HEK293T (cell line): ENCODE measurements at regions not wholly inside any gene's neighbourhood (a gene's known extent, or its start where the extent isn't known, plus 50 kb on each side); places are given as distances from the start of the nearest gene placed in this dataset.

Experiments used
- CTCF ChIA-PET: fragments of 350-600 bp; formaldehyde crosslinking; extraction: SDS; loops from one replicate; lab custom pipeline; 2021; ENCODE audit warnings: antibody characterized with exemption, inconsistent platforms; lab: Yijun Ruan, JAX
- POLR2A ChIA-PET: fragments of 350-600 bp; formaldehyde crosslinking; extraction: SDS; loops from one replicate; lab custom pipeline; 2020; ENCODE audit warnings: antibody characterized with exemption, inconsistent platforms; lab: Yijun Ruan, JAX
- DNase-seq: peaks from one replicate; pipeline ENCODE4 v3.0.0; 2012; ENCODE audit warnings: mixed read lengths; ENCODE audit errors: extremely low spot score
- ARNT ChIP-seq: fragments of 450-650 bp; IDR thresholded peaks from 2 replicates; pipeline ENCODE4 v1.6.1; 2017; ENCODE audit warnings: mild to moderate bottlenecking
- BHLHE40 ChIP-seq: fragments of 450-650 bp; IDR thresholded peaks from 2 replicates; pipeline ENCODE4 v1.6.1; 2016; ENCODE audit warnings: mild to moderate bottlenecking, moderate library complexity, borderline replicate concordance
- CTBP1 ChIP-seq: fragments of 450-650 bp; IDR thresholded peaks from 2 replicates; pipeline ENCODE4 v1.6.1; 2016; ENCODE audit warnings: borderline replicate concordance
- ELF4 ChIP-seq: fragments of 450-650 bp; IDR thresholded peaks from 2 replicates; pipeline ENCODE4 v1.6.1; 2017; ENCODE audit warnings: antibody characterized with exemption
- FOXA1 ChIP-seq: fragments of 450-650 bp; IDR thresholded peaks from 2 replicates; pipeline ENCODE4 v1.6.1; 2016; ENCODE audit warnings: mild to moderate bottlenecking
- FOXK2 ChIP-seq: fragments of 450-650 bp; IDR thresholded peaks from 2 replicates; pipeline ENCODE4 v1.6.1; 2016; ENCODE audit warnings: mild to moderate bottlenecking
- FOXM1 ChIP-seq: fragments of 450-650 bp; IDR thresholded peaks from 2 replicates; pipeline ENCODE4 v1.6.1; 2017; ENCODE audit warnings: mild to moderate bottlenecking, borderline replicate concordance
- HDGF ChIP-seq: fragments of 450-650 bp; IDR thresholded peaks from 2 replicates; pipeline ENCODE4 v1.6.1; 2017; ENCODE audit warnings: antibody characterized with exemption, borderline replicate concordance
- L3MBTL2 ChIP-seq: fragments of 450-650 bp; conservative IDR thresholded peaks from 2 replicates; pipeline ENCODE4 v1.6.1; 2016; ENCODE audit warnings: mild to moderate bottlenecking
- LEF1 ChIP-seq: fragments of 450-650 bp; IDR thresholded peaks from 2 replicates; pipeline ENCODE4 v1.6.1; 2017; ENCODE audit warnings: mild to moderate bottlenecking, borderline replicate concordance
- NFRKB ChIP-seq: fragments of 450-650 bp; IDR thresholded peaks from 2 replicates; pipeline ENCODE4 v1.6.1; 2016; ENCODE audit warnings: mild to moderate bottlenecking, moderate library complexity
- SP1 ChIP-seq: fragments of 450-650 bp; IDR thresholded peaks from 2 replicates; pipeline ENCODE4 v1.6.1; 2017
- SUZ12 ChIP-seq: fragments of 450-650 bp; IDR thresholded peaks from 2 replicates; pipeline ENCODE4 v1.6.1; 2016; ENCODE audit warnings: mild to moderate bottlenecking
- TARDBP ChIP-seq: fragments of 450-650 bp; IDR thresholded peaks from 2 replicates; pipeline ENCODE4 v1.6.1; 2016
- ZNF384 ChIP-seq: fragments of 450-650 bp; IDR thresholded peaks from 2 replicates; pipeline ENCODE4 v1.6.1; 2016
- TF ChIP-seq, protein P1 (sequence below): fragments of 450-650 bp; IDR thresholded peaks from 2 replicates; pipeline ENCODE4 v1.6.1; 2016

- POLR2A ChIA-PET = no interaction called here
- CTCF ChIA-PET = no interaction called here
- DNase-seq = no peak
- TF ChIP-seq FOXA1 (no peak), CTBP1 (no peak), SP1 (no peak), TARDBP (no peak), LEF1 (no peak), FOXM1 (no peak)
These were observed 316.1 kb upstream of the PRDM1 start for GRCh38 chr6:105769987-105770386.

- ChIA-PET CTCF (no interaction called here), POLR2A (no interaction called here)
- TF ChIP-seq LEF1 = no peak
- no peak for TF ChIP-seq ARNT
- TF ChIP-seq FOXA1 = no peak
- TF ChIP-seq FOXM1 = no peak
- TF ChIP-seq, protein P1, sequence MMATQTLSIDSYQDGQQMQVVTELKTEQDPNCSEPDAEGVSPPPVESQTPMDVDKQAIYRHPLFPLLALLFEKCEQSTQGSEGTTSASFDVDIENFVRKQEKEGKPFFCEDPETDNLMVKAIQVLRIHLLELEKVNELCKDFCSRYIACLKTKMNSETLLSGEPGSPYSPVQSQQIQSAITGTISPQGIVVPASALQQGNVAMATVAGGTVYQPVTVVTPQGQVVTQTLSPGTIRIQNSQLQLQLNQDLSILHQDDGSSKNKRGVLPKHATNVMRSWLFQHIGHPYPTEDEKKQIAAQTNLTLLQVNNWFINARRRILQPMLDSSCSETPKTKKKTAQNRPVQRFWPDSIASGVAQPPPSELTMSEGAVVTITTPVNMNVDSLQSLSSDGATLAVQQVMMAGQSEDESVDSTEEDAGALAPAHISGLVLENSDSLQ = no peak
- TF ChIP-seq SP1 = no peak
- no peak for TF ChIP-seq FOXK2
- TF ChIP-seq NFRKB = no peak
- TF ChIP-seq HDGF = no peak
- TF ChIP-seq TARDBP = no peak
- TF ChIP-seq ELF4 = no peak
- no peak for TF ChIP-seq CTBP1
- no peak for TF ChIP-seq BHLHE40
- no peak for TF ChIP-seq L3MBTL2
- TF ChIP-seq ZNF384 = no peak
- no peak for DNase-seq
These were observed 316.9 kb upstream of the PRDM1 start for GRCh38 chr6:105769197-105769596.

GRCh38 chr6:105767541-105767940 is 318.6 kb upstream of the PRDM1 start:
- TF ChIP-seq FOXA1 (no peak), NFRKB (no peak), TARDBP (no peak), L3MBTL2 (no peak), CTBP1 (no peak), LEF1 (no peak), ARNT (no peak), HDGF (no peak)
- ChIA-PET CTCF (no interaction called here), POLR2A (no interaction called here)
- DNase-seq = no peak

DNA sequence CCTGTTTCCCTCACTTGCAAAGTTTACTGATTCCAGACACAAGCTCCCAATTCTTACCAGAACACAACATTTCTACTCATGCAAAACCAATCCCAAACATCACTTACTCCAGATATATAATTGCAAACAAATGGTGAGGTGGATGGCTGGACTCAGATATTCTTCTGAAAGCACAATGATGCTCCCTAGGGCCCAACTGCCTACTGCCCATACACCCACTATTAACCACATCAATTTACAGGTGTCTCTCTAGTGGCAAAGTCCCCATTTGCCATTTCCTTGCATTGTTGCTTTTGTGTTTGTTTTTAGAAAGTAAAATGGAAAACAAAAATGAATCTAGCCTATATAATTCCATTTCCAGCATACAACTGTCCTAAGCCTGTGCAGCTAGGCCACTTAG is 320.9 kb upstream of the PRDM1 start:
- DNase-seq = no peak
- CTCF ChIA-PET = interaction anchor here (0.6 kb wide), 1 partner anchor 11 kb away, joined by 4 read pairs; no protein-coding TSS in a partner anchor
- POLR2A ChIA-PET = no interaction called here
- TF ChIP-seq CTBP1 (no peak), FOXK2 (no peak), SP1 (no peak), FOXM1 (no peak), TARDBP (no peak), ARNT (no peak), SUZ12 (no peak), NFRKB (no peak), FOXA1 (no peak), ELF4 (no peak), ZNF384 (no peak), HDGF (no peak), LEF1 (no peak), L3MBTL2 (no peak), BHLHE40 (no peak)
- TF ChIP-seq, protein P1 = no peak

GRCh38 chr6:105764315-105764714 is 321.8 kb upstream of the PRDM1 start:
- ChIA-PET POLR2A (no interaction called here), CTCF (no interaction called here)

DNA sequence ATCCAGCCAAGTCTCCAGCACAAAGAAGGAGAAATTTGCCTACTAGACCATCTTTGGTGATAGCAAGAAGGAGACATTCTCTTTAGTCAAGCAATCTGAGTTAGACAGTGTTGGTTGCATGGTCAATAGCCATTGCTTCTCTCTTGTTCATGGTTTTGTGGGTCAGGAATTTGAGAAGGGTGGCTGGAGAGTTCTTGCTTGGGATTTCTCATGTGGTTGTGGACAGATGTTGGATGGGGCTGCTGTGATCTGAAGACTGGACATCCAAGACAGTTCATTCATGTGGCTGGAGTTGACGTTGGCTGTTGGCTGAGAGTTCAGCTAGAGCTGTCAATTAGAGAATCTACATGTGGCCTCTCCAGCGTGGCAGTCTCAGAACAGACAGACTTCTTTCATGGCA is 322.3 kb upstream of the PRDM1 start:
- ChIA-PET CTCF (no interaction called here), POLR2A (no interaction called here)
- DNase-seq = no peak
- TF ChIP-seq LEF1 = no peak
- TF ChIP-seq TARDBP = no peak
- no peak for TF ChIP-seq FOXM1

More at GRCh38 chr6:105764315-105764714, 321.8 kb upstream of the PRDM1 start:
- DNase-seq = no peak
- no peak for TF ChIP-seq CTBP1
- no peak for TF ChIP-seq L3MBTL2
- TF ChIP-seq FOXM1 = no peak
- TF ChIP-seq HDGF = no peak
- no peak for TF ChIP-seq LEF1
- TF ChIP-seq FOXA1 = no peak
- no peak for TF ChIP-seq SP1
- TF ChIP-seq ZNF384 = no peak
- no peak for TF ChIP-seq NFRKB
- TF ChIP-seq, protein P1 = no peak
- TF ChIP-seq SUZ12 = no peak
- TF ChIP-seq BHLHE40 = no peak
- no peak for TF ChIP-seq TARDBP
- TF ChIP-seq FOXK2 = no peak
